IPS-NIHi7 (cell line): ENCODE measurements at regions not wholly inside any gene's neighbourhood (a gene's known extent, or its start where the extent isn't known, plus 50 kb on each side); places are given as distances from the start of the nearest gene placed in this dataset.
"Not testable (repeated sequence)": the region's sequence is repeated elsewhere in the genome, so short reads cannot be mapped to it uniquely, and the experiment has no call there.

Source experiments
- DNase-seq: peaks from one replicate; pipeline ENCODE4 v3.0.0; 2012; ENCODE audit warnings: mixed read lengths; ENCODE audit errors: extremely low spot score

GRCh38 chr10:42533866-42534265, 104.5 kb downstream of the ZNF33B start:
- DNase-seq: not testable (repeated sequence)

GRCh38 chr10:42532996-42533395, 105.4 kb downstream of the ZNF33B start:
- DNase-seq: no peak

GRCh38 chr10:42523098-42523497, 115.3 kb downstream of the ZNF33B start:
- DNase-seq: no peak

GRCh38 chr10:42519761-42520460, 118.5 kb downstream of the ZNF33B start:
- DNase-seq: no peak

GRCh38 chr10:42519079-42519478, 119.3 kb downstream of the ZNF33B start:
- DNase-seq: no peak

- DNase-seq: no peak
Measured at GRCh38 chr10:42513921-42514320, 124.4 kb downstream of the ZNF33B start.

GRCh38 chr10:42491801-42492200, 146.6 kb downstream of the ZNF33B start:
- DNase-seq: no peak

- no peak for DNase-seq
Measured at GRCh38 chr10:42491001-42491592, 147.3 kb downstream of the ZNF33B start.

- no peak for DNase-seq
Measured at GRCh38 chr10:42490368-42490767, 148.0 kb downstream of the ZNF33B start.

GRCh38 chr10:42488416-42488815, 150.0 kb downstream of the ZNF33B start:
- DNase-seq: no peak

- DNase-seq: no peak
Measured at GRCh38 chr10:42482411-42482810, 156.0 kb downstream of the ZNF33B start.

- DNase-seq: no peak
Measured at GRCh38 chr10:42479057-42479456, 159.3 kb downstream of the ZNF33B start.

GRCh38 chr10:42477170-42477569, 161.2 kb downstream of the ZNF33B start:
- DNase-seq: no peak

GRCh38 chr10:42476101-42476500, 162.3 kb downstream of the ZNF33B start:
- no peak for DNase-seq

- no peak for DNase-seq
Measured at GRCh38 chr10:42475168-42476098, 162.9 kb downstream of the ZNF33B start.

GRCh38 chr10:42454313-42454712, 184.1 kb downstream of the ZNF33B start:
- no peak for DNase-seq

- DNase-seq: no peak
Measured at GRCh38 chr10:42431095-42431494, 207.3 kb downstream of the ZNF33B start.

- DNase-seq: no peak
Measured at GRCh38 chr10:42428534-42428933, 209.8 kb downstream of the ZNF33B start.

GRCh38 chr10:42422911-42423310, 215.5 kb downstream of the ZNF33B start:
- DNase-seq: no peak

GRCh38 chr10:42421812-42422211, 216.6 kb downstream of the ZNF33B start:
- DNase-seq: no peak

GRCh38 chr10:42419789-42420188, 218.6 kb downstream of the ZNF33B start:
- no peak for DNase-seq

GRCh38 chr10:42380926-42381547, 257.3 kb downstream of the ZNF33B start:
- no peak for DNase-seq
